BLaER1 treated with 17β-estradiol and CSF1 and Interleukin-3, amounts not matched to agents 10 nM and 100 nM (cell line): ENCODE measurements at regions not wholly inside any gene's neighbourhood (a gene's known extent, or its start where the extent isn't known, plus 50 kb on each side); places are given as distances from the start of the nearest gene placed in this dataset.

Experiments
- H3K27ac ChIP-seq, 11 experiments: shearing (Covaris generic); formaldehyde crosslinking; 2 replicates each; pipeline ENCODE4 v1.8.1; 2022
- H3K27me3 ChIP-seq, 11 experiments: shearing (Covaris generic); formaldehyde crosslinking; 2 replicates each; pipeline ENCODE4 v1.8.1; 2022
- H3K36me3 ChIP-seq, 11 experiments: shearing (Covaris generic); formaldehyde crosslinking; 2 replicates each; pipeline ENCODE4 v1.8.1; 2022
- H3K4me1 ChIP-seq, 10 experiments: shearing (Covaris generic); formaldehyde crosslinking; 2 replicates each; pipeline ENCODE4 v1.8.1; 2022
- H3K4me2 ChIP-seq, 11 experiments: shearing (Covaris generic); formaldehyde crosslinking; 2 replicates each; pipeline ENCODE4 v1.8.1; 2022
- H3K4me3 ChIP-seq, 10 experiments: shearing (Covaris generic); formaldehyde crosslinking; 2 replicates each; pipeline ENCODE4 v1.8.1; 2022
- H3K9ac ChIP-seq, 11 experiments: shearing (Covaris generic); formaldehyde crosslinking; 2 replicates each; pipeline ENCODE4 v1.8.1; 2022
- H3K9me3 ChIP-seq, 11 experiments: shearing (Covaris generic); formaldehyde crosslinking; replicated peaks in 1 of 11; 2 replicates each; pipeline ENCODE4 v1.8.1; 2022
- H4K20me1 ChIP-seq, 11 experiments: shearing (Covaris generic); formaldehyde crosslinking; 2 replicates each; pipeline ENCODE4 v1.8.1; 2022
- Cebpa-rat ChIP-seq, 11 experiments: shearing (Covaris generic); IDR thresholded peaks; 2 replicates each; pipeline ENCODE4 v1.8.1; 2022

DNA sequence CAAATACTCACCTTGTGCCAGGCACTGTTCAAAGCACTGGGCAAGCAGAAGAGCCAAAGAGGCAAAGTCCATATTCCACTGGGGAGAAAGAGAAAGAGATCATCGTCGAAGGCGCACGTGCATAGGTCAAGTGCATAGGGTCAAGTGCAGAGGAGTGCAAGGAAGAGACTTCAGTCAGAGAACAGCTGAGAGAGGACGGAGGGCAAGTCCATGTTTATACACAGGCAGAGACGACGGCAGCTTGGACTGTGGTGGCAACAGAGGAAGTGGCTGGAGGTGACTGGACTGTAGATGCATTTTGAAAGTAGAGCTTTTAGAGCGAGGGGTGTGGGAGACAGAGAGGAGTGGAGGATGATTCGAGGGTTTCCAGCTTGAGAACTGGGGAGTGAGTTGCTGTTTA lies 74.7 kb upstream of the SDK2 start:
- no peak for TF ChIP-seq Cebpa-rat (IDR thresholded peaks at IDR 0.05)
- H3K27ac ChIP-seq, result no peak overlapping the region
- H3K4me3 ChIP-seq, result no peak overlapping the region
- no peaks in the 10 kb centered on the region for H3K36me3 ChIP-seq
- no peaks in the 10 kb centered on the region for H3K27me3 ChIP-seq
- no peaks in the 10 kb centered on the region for H4K20me1 ChIP-seq
- H3K9me3 ChIP-seq, result no peaks in the 10 kb centered on the region
- H3K4me2 ChIP-seq, result peak overlapping the region; percentile 65 to 82 (median 77)
- peaks cover 24 to 53% (median 45%) of the 10 kb centered on the region in 10 experiments for H3K4me1 ChIP-seq
- H3K9ac ChIP-seq, result 0 out of 22 replicates have a peak overlapping the region, but pooled peaks of 1 of the 11 experiments have one; percentile 8

DNA sequence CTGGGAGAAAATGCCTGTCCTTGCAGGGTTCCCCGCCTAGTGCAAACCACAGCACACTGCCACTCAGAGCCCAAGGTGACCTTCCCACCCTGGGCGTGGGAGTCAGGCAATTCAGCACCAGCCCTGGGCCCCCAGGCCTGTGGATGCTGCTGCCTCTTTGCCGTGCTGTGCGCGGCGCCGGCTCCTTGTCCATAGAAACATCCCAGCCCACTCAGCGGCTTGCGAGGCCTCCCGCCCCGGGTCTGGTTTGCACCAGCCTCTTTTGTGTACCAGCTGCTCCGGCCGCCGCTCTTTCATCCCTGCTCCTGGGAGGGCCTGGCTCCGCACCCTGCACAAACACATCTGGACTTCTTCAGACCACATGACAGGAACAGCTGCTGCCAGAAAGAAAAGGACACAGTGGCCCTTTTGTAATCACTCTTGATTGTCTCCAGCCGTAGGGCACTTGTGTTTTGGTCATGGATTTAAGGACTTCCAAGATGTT lies 75.4 kb upstream of the SDK2 start:
- Histone ChIP-seq H3K9ac (0 out of 22 replicates have a peak overlapping the region, but pooled peaks of 1 of the 11 experiments have one; percentile 8), H3K4me2 (peak overlapping the region; percentile 65 to 82 (median 77)), H4K20me1 (no peaks in the 10 kb centered on the region), H3K9me3 (no peaks in the 10 kb centered on the region), H3K4me1 (peaks cover 26 to 53% (median 45%) of the 10 kb centered on the region in 10 experiments), H3K27me3 (no peaks in the 10 kb centered on the region), H3K4me3 (no peak overlapping the region), H3K27ac (0 out of 22 replicates have a peak overlapping the region, but pooled peaks of 1 of the 11 experiments have one; percentile 6), H3K36me3 (no peaks in the 10 kb centered on the region)
- TF ChIP-seq Cebpa-rat (IDR thresholded peaks at IDR 0.05), result no peak

DNA sequence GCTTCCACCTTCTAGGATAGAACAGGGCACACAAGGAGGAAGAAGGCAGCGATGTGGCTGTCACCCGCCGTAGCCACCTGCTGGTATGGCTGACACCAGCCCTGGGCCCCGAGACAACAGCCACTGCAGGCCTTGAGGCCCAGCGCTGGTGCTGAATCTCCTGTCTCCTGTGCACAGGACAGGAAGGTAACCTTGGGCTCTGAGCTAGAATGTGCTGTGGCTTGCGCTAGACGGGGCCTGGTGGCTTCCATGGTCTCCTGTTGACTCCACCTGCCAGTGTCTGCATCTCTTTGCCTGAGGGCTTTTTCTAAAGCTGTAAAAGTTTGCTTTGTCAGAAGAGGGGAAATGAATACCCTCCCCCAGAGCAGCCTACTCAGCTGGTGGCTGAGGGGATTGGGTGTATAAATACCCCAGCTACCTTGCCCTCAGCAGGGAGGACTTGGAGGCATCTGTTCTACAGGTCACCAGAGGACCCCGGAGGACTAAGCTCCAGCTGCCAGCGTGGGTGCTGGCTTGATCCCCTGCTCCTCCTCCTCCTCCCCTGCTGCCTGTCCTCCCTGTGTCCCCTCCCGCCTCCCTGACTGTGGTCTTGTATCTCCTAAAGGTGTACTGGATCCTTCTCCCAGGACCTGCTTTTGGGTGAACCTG lies 76.1 kb upstream of the SDK2 start:
- peak overlapping the region; percentile 65 to 82 (median 77); a peak in 21 of 22 replicates for H3K4me2 ChIP-seq
- peaks cover 0 to 3% (median 0%) of the 10 kb centered on the region in 11 experiments; a peak in 4 of 22 replicates for H3K9me3 ChIP-seq
- no peak overlapping the region for H3K4me3 ChIP-seq
- no peaks in the 10 kb centered on the region for H4K20me1 ChIP-seq
- no peak overlapping the region for H3K9ac ChIP-seq
- no peak for TF ChIP-seq Cebpa-rat (IDR thresholded peaks at IDR 0.05)
- peaks cover 28 to 53% (median 45%) of the 10 kb centered on the region in 10 experiments for H3K4me1 ChIP-seq
- no peak overlapping the region for H3K27ac ChIP-seq
- H3K36me3 ChIP-seq, result no peaks in the 10 kb centered on the region
- no peaks in the 10 kb centered on the region for H3K27me3 ChIP-seq

DNA sequence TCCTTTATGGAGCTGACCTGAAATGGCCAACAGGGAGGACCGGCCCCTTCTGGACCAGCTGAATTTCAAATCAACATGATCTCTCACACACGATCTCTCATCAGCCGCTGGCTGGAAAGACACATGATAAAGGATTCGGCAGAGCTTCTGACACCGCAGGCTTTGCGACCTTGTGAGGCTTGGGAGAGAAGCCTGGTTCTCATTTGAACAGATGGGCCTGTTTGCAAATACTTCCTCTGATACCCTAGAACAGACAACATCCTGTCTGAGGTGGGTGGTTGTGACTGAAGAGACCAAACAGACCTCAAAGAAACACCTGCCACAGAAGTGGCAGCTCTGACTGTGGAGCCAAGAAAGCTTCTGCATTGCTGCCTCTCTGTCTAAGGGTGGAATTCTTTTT lies 77.9 kb upstream of the SDK2 start:
- TF ChIP-seq Cebpa-rat (IDR thresholded peaks at IDR 0.05), result no peak
- Histone ChIP-seq H3K27me3 (no peaks in the 10 kb centered on the region), H3K9me3 (peaks cover 0 to 19% (median 0%) of the 10 kb centered on the region in 11 experiments; a peak in 6 of 22 replicates), H3K4me1 (peaks cover 32 to 47% (median 39%) of the 10 kb centered on the region in 10 experiments), H3K4me3 (no peak overlapping the region), H3K27ac (peak overlapping the region in 1 of 11 experiments; percentile 28; a peak in 1 of 22 replicates), H3K36me3 (no peaks in the 10 kb centered on the region), H4K20me1 (no peaks in the 10 kb centered on the region), H3K9ac (no peak overlapping the region), H3K4me2 (peak overlapping the region in 7 of 11 experiments; percentile 4 to 47 (median 37); a peak in 15 of 22 replicates)

DNA sequence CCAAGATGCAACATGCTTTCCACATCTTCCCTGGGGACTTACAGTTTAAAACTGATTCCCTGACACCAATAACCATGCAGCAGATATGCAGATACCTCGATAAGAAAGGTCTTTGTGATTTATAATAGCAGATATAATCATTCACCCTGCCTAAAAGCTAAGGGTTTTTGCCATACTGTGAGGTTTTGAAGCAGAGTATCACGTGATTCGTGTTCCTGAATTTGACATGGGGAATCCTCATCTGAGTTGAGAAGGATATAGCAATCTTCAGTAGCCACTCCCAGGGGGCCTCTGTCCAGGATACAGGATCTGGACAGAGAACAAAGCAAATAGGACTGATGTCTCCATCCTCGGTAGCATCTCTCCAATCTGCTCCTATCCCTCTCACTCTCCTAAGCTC lies 79.1 kb upstream of the SDK2 start:
- Histone ChIP-seq H3K27me3 (no peaks in the 10 kb centered on the region), H3K9me3 (peaks cover 0 to 27% (median 0%) of the 10 kb centered on the region in 11 experiments; a peak in 6 of 22 replicates), H3K36me3 (no peaks in the 10 kb centered on the region), H4K20me1 (no peaks in the 10 kb centered on the region), H3K4me3 (no peak overlapping the region), H3K4me1 (peaks cover 32 to 47% (median 36%) of the 10 kb centered on the region in 10 experiments), H3K27ac (no peak overlapping the region), H3K9ac (no peak overlapping the region; a peak in 1 of 22 replicates), H3K4me2 (no peak overlapping the region; a peak in 1 of 22 replicates)
- TF ChIP-seq Cebpa-rat (IDR thresholded peaks at IDR 0.05), result no peak

DNA sequence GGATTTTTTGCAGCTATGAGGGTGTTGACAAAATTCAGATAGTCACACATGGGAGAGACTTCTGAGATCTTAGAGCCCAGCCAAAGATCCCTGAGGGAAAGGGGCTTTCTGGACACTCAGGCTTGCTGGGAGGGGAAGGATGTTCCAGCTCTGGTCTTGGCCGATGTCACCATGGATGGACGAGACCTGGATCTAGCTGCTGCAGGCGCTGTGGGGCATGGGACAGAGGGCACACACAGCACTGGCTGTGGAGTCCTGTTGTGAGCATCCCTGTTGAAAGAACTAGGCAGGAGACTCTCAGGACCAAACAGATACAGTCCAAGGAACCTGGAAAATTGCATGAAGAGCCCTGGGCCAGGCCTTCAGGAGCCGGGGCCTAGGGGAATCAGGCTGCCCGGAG lies 80.1 kb upstream of the SDK2 start:
- Histone ChIP-seq H3K9ac (no peak overlapping the region), H3K36me3 (no peaks in the 10 kb centered on the region), H3K27me3 (no peaks in the 10 kb centered on the region), H3K4me1 (peaks cover 23 to 37% (median 27%) of the 10 kb centered on the region in 10 experiments), H3K27ac (no peak overlapping the region), H3K4me3 (no peak overlapping the region), H3K4me2 (no peak overlapping the region), H4K20me1 (no peaks in the 10 kb centered on the region), H3K9me3 (peaks cover 0 to 31% (median 0%) of the 10 kb centered on the region in 11 experiments; a peak in 7 of 22 replicates)
- no peak for TF ChIP-seq Cebpa-rat (IDR thresholded peaks at IDR 0.05)

DNA sequence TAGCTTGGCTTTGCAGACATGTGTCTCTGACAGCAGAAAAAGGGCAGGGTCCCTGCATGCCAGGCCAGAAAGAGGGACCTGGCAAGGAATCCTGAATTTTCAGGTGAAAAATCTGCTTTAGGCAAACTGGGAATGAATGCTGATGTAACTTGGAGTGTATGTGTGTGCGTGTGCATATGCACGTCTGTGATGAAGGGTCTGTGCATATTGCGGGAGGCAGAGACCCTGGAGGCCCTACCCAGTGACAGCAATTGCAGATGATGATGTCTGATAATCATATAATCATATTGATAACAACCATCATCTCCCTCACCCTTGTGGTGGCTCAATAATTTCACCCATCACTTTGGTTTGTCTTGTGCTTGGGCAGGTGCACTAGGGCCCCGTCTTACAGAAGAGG lies 80.7 kb upstream of the SDK2 start:
- no peak overlapping the region for H3K4me3 ChIP-seq
- H3K27ac ChIP-seq, result no peak overlapping the region
- peak overlapping the region in 1 of 11 experiments; percentile 58; a peak in 1 of 22 replicates for H3K4me2 ChIP-seq
- H4K20me1 ChIP-seq, result no peaks in the 10 kb centered on the region
- H3K36me3 ChIP-seq, result 0 out of 22 replicates have a peak, but pooled peaks cover 0 to under 1% (median 0%) of the 10 kb centered on the region in 11 experiments
- peaks cover 18 to 31% (median 22%) of the 10 kb centered on the region in 10 experiments for H3K4me1 ChIP-seq
- peaks cover under 1 to 37% (median 4%) of the 10 kb centered on the region in 11 experiments; a peak in 16 of 22 replicates for H3K9me3 ChIP-seq
- no peak overlapping the region for H3K9ac ChIP-seq
- H3K27me3 ChIP-seq, result no peaks in the 10 kb centered on the region
- TF ChIP-seq Cebpa-rat (IDR thresholded peaks at IDR 0.05), result no peak

DNA sequence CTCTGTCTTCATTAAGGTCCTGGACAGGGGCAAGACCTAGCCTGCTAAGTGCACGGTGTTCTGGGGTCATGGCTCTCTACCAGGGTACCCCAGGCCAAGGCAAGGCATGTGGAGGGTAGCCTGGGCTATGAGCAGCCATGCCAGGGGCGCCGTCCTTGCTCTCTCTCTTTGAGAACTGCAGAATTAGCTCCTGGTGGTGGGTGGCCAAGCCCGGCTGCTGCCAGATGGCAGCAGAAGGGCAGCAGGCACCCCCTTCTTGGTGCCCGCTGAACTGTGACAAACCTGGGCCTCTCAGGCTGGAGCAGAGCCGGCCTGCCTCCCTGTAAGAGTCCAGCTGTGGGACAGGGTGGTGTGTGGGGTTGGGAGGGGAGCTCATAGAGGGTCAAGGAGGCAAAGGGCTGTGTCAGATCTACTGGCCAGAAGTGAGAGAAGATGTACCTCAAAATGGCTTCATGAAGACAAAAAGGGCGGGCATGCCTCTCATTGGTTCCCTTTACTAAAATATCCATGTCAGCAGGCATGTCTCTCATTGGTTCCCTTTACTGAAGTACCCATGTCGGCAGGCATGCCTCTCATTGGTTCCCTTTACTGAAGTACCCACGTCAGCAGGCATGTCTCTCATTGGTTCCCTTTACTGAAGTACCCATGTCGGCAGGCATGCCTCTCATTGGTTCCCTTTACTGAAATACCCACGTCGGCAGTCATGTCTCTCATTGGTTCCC lies 81.7 kb upstream of the SDK2 start:
- no peaks in the 10 kb centered on the region for H4K20me1 ChIP-seq
- H3K4me3 ChIP-seq, result 0 out of 20 replicates have a peak overlapping the region, but pooled peaks of 1 of the 10 experiments have one; percentile 7
- no peaks in the 10 kb centered on the region for H3K27me3 ChIP-seq
- H3K4me1 ChIP-seq, result peaks cover 13 to 32% (median 23%) of the 10 kb centered on the region in 10 experiments
- H3K9ac ChIP-seq, result no peak overlapping the region
- peaks cover 11 to 47% (median 13%) of the 10 kb centered on the region in 11 experiments for H3K9me3 ChIP-seq
- TF ChIP-seq Cebpa-rat (IDR thresholded peaks at IDR 0.05), result no peak
- peaks cover 0 to 3% (median 0%) of the 10 kb centered on the region in 11 experiments; a peak in 1 of 22 replicates for H3K36me3 ChIP-seq
- peak overlapping the region in 4 of 11 experiments; percentile 5 to 58 (median 28); a peak in 5 of 22 replicates for H3K4me2 ChIP-seq
- peak overlapping the region in 1 of 11 experiments; percentile 62; a peak in 3 of 22 replicates for H3K27ac ChIP-seq

DNA sequence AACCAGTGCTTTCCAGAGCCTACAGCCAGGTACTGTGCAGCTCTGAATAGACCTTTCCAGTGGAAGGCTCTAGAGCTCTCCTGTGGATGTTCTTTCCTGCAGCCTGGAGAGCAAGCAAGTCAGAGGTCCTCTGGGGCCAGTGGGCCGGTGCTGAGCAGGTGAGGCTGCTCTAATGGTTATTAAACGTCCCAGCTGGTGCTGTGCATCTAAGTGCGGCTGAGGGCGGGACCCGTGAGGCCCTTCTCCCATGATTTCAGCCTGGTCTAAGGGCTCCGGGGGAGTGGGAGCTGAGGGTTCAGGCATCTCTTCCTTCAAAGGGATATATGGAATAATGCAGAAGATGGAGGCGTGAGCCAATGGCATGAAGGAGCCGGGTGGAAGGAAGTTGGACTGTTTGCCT lies 83.7 kb upstream of the SDK2 start:
- H3K9me3 ChIP-seq, result peaks cover 17 to 52% (median 21%) of the 10 kb centered on the region in 11 experiments
- H3K4me3 ChIP-seq, result no peak overlapping the region
- no peak overlapping the region for H3K27ac ChIP-seq
- H4K20me1 ChIP-seq, result no peaks in the 10 kb centered on the region
- no peak overlapping the region for H3K9ac ChIP-seq
- peaks cover 0 to 3% (median 0%) of the 10 kb centered on the region in 11 experiments; a peak in 1 of 22 replicates for H3K36me3 ChIP-seq
- no peaks in the 10 kb centered on the region for H3K27me3 ChIP-seq
- peaks cover 0 to 46% (median 30%) of the 10 kb centered on the region in 10 experiments; a peak in 18 of 20 replicates for H3K4me1 ChIP-seq
- TF ChIP-seq Cebpa-rat (IDR thresholded peaks at IDR 0.05), result no peak
- H3K4me2 ChIP-seq, result no peak overlapping the region
